Frontal cortex (tissue), 3 donors: ENCODE measurements at regions not wholly inside any gene's neighbourhood (a gene's known extent, or its start where the extent isn't known, plus 50 kb on each side); places are given as distances from the start of the nearest gene placed in this dataset.

Experiments
- DNase-seq, 2 donors: peaks; one replicate each; pipeline ENCODE4 v3.0.0; 2012; ENCODE audit warnings: low spot score in 2 of 2
- FAIRE-seq: peaks from 2 replicates; lab custom pipeline; 2012; peaks lifted over from hg19 to GRCh38; lab: Jason Lieb, UNC
- donor health status: control.
- donor health status: control.
- donor health status: control.

DNA sequence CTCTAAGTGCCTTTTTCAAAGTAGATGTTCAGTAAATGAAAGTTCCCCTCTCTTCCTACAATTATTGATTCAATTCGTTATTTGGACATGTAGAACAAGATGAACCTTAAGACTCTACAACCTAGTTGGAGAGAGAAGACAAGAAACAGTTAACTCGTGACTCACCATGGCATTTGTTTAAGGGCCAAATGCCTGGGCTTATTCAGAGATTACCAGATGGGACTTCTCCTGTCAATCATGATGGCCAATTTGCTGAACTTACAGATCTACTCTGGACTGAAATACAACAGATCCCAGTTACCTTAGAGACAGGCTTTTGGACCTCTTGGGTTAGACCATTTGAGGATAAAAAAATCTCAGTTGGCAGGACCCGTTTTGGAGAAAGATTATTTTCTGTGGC lies 93.5 kb downstream of the C1orf94 start:
- DNase-seq, result no peak
- FAIRE-seq, result no peak

DNA sequence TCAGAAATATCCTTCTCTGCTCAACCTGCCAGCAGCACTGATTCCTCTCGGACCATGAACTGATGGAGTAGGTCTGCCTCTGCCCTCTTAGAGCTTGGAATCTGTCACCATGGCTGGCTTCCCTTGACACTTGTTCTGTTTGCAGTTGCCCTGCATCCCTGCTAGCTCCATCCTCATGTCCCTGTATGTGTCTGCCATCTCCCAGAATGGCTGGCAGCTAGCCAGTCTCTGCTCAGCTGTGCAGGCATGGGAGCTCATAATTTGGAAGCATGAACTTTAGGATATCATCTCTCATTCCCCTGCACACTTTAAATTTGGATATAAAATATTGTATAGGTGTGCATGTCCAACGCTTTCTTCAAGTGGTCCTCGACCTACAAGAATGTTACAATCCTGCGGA lies 95.4 kb downstream of the C1orf94 start:
- FAIRE-seq, result no peak
- DNase-seq, result no peak

GRCh38 chr1:34275150-34275549 lies 98.4 kb downstream of the C1orf94 start:
- FAIRE-seq (no peak), DNase-seq (no peak)

DNA sequence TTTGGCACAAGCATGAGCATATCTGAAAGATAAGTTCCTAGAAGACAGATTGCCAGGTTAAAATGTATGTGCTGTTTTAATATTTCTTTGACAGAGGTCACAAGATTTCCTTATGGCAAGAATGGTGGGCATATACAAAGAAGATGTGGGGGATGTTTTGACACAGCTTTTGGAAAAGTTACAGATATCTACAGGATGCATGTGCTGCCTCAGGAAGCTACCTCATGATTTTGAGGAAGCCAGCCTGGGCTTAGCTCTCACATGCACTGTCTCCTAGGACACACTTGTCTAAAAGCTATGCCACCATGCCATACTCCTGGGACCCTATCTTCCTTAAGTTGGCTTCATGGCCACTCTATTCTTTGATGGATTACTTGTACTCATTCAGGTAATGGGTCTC lies 99.9 kb downstream of the C1orf94 start:
- FAIRE-seq (no peak), DNase-seq (no peak)

- no peak for DNase-seq
- FAIRE-seq, result no peak
Observed at GRCh38 chr1:34277150-34277549, 100.4 kb downstream of the C1orf94 start.

DNA sequence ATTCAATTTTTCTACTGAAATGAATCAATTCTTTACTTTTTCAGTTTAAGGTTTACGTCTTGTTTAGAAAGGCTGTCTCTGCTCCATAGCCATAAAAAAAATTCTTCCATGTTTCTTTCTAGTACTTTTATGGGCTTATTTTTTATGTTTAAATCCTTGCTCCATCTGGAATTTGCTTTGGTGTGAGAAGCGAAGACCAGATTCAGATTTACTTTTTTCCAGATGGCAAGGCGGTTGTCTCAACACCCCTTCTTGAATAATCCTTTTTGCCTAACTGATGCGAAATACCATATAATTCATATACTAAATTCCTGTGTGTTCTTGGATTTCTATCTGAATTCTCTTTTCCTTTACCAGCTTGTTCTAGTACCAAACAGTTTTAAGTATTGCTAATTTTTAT lies 101.5 kb downstream of the C1orf94 start:
- DNase-seq, result no peak
- FAIRE-seq, result no peak

DNA sequence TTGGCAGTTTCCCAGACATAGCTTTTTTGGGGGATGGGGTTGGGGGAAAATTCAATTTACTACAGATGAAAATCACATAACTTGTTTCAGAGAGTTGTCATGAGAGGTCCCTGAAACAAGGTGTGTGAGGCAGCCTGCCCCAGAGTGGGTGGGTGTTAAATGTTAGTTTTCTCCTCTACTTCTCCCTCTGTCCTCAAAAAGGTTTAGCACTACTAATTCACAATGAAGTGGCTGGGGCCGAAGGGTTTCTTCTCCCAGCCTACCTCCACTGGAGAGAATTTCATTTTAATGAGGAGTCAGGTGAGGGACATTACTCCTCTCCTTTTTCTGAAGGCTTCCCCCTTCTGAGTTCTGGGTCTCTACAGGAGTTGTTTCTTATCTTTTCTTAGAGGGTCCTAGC lies 103.3 kb downstream of the C1orf94 start:
- FAIRE-seq (no peak), DNase-seq (no peak)

DNA sequence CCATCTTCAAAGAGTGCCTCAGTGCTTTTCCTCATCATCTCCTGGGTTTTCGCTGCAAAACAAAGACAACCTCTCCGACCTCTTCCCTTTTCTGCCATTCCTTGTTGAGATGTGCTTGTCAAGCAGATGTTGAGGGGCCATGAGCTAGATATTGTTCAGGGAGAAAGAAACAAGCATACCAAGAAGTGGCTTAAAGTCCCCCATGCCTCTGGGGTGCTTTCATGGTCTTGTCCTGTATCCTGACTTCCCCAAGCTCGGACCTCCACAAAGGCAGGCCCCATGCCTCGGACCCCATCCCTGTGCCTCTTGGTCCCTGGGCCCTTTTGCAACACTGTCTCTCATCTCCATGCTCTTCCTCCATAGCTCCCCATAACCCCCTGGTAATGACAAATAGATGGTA lies 103.8 kb downstream of the C1orf94 start:
- FAIRE-seq (no peak), DNase-seq (no peak)

DNA sequence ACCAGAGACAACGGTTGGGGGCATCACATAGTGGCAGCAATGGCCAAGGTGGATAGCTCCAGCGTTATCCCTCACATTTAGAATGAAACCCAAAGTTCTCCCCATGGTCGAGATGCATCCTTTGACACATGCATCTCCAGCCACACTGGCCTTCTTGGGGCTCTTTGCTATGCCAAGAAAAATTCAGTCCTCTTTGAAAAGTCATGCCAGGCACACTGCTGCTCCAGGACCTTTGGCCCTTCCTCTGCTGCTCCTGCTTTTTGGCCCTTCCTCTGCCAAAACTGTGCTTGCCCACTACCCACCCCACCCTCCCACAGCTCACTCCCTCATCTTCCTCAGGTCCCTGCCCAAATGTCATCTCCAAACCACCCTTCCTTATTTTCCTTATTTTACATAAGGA lies 106.4 kb downstream of the C1orf94 start:
- DNase-seq (no peak), FAIRE-seq (no peak)

- no peak for DNase-seq
- no peak for FAIRE-seq
Observed at GRCh38 chr1:34286511-34286910, 109.8 kb downstream of the C1orf94 start.

DNA sequence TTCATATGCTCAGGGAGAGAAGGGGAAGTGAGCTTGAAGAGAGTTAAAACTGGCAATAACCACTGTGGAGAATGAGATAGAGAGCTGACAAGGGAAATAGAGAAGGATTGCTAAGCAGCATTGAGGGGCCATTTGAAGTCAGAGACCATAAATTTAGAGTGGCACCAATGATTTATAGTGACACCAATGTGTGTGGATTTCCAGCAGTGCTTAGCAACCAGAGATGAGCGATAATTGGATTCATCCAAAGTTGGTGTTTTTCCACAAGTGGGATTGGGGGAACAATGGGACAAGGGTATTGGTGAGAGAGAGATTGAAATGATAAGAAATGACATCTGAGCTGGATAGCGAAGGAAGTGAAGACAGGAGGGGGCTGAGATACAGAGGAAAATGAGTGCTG lies 114.1 kb downstream of the C1orf94 start:
- FAIRE-seq (no peak), DNase-seq (no peak)

- DNase-seq, result no peak
- FAIRE-seq, result no peak
Observed at GRCh38 chr1:34292472-34292871, 115.8 kb downstream of the C1orf94 start.

- DNase-seq (no peak), FAIRE-seq (no peak)
Observed at GRCh38 chr1:34296059-34296458, 119.4 kb downstream of the C1orf94 start.

DNA sequence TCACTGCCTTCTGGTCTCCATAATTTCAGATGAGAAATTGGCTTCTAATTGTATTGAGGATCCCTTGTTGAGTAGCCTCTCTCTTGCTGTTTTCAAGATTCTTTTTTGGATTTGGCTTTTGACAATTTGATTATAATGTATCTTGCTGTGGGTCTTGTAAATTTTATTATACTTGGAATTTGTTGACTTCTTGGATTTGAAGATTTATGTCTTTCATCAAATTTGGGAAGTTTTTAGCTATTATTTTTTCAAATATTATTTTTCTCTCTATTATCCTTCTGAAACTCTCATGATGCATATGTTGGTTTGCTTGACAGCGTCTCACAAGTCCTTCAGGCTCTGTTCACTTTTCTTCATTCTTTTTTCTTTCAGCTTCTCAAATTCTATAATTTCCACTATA lies 126.1 kb downstream of the C1orf94 start:
- DNase-seq (no peak), FAIRE-seq (no peak)

DNA sequence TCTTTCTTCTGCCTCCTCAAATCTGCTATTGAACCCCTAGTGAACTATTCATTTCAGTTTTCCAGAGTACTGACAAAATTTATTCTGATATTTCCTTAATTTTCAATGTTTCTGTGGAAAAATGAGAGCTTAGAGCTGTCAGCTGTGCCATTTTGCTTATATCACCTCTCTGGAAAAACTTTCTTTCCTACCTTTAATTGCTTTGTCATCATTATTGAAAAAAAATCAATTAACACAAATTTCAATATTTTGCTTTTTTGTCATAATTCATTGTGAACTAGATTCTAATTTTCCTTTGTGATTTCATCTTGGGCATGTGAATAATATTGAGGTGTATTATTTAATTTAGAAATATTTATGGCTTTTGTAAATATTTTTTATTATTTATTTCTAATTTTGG lies 126.5 kb downstream of the C1orf94 start:
- FAIRE-seq, result peak; percentile 83

GRCh38 chr1:34306568-34306967 lies 129.9 kb downstream of the C1orf94 start:
- no peak for FAIRE-seq

More for the DNA sequence above, 126.5 kb downstream of the C1orf94 start:
- DNase-seq, result no peak

GRCh38 chr1:34312359-34312758 lies 135.7 kb downstream of the C1orf94 start:
- DNase-seq (no peak), FAIRE-seq (no peak)

More at GRCh38 chr1:34306568-34306967, 129.9 kb downstream of the C1orf94 start:
- DNase-seq, result no peak

DNA sequence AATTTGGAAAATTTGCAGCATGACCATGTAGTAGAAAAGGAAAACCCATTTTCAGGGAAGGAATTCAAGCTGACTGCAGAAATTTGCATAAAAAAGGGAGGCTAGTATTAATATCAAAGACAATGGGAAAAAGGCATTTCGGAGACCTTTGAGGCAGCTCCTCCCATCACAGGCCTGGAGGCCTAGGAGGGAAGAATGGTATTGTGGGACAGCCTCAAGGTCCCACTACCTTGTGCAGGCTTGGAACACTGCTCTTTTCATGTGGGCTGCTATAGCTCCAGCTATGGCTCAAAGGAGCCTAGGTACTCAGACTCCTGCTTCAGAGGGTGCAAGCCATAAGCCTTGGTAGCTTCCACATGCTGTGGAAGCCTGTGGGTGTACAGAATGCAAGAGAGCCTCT lies 139.3 kb downstream of the C1orf94 start:
- FAIRE-seq, result no peak
- no peak for DNase-seq

- no peak for FAIRE-seq
Observed at GRCh38 chr1:34316773-34317172, 140.1 kb downstream of the C1orf94 start.

GRCh38 chr1:34319218-34319617 lies 142.5 kb downstream of the C1orf94 start:
- DNase-seq (no peak), FAIRE-seq (no peak)

More at GRCh38 chr1:34316773-34317172, 140.1 kb downstream of the C1orf94 start:
- no peak for DNase-seq

- DNase-seq, result no peak
- no peak for FAIRE-seq
Observed at GRCh38 chr1:34320053-34320669, 143.5 kb downstream of the C1orf94 start.

GRCh38 chr1:34322969-34323368 lies 146.3 kb downstream of the C1orf94 start:
- DNase-seq, result no peak
- no peak for FAIRE-seq
